SU-DHL-6 (cell line): ENCODE measurements at regions not wholly inside any gene's neighbourhood (a gene's known extent, or its start where the extent isn't known, plus 50 kb on each side); places are given as distances from the start of the nearest gene placed in this dataset.

Experiments
- CTCF ChIP-seq: fragments of 200-600 bp; sonication (generic); IDR thresholded peaks from one replicate; pipeline ENCODE4 v1.5.1; 2017; ENCODE audit warnings: antibody characterized with exemption, mild to moderate bottlenecking, low read length, moderate library complexity; ENCODE audit not compliant: insufficient read depth, poor library complexity, severe bottlenecking
- EZH2phosphoT487 ChIP-seq: fragments of 200-600 bp; sonication (generic), shearing (Covaris generic); conservative IDR thresholded peaks from 2 replicates; pipeline ENCODE4 v1.6.1; 2018; ENCODE audit warnings: mild to moderate bottlenecking, antibody characterized with exemption, low read length, moderate library complexity, mixed read lengths

- TF ChIP-seq CTCF: peak; percentile 63
- no peak for TF ChIP-seq EZH2phosphoT487
Measured at GRCh38 chr3:81339040-81339845, 422.2 kb downstream of the GBE1 start.
